Breast epithelium (tissue), 4 donors: ENCODE measurements at regions not wholly inside any gene's neighbourhood (a gene's known extent, or its start where the extent isn't known, plus 50 kb on each side); places are given as distances from the start of the nearest gene placed in this dataset.

Experiments used
- DNase-seq, 2 donors: peaks; one replicate each; pipeline ENCODE4 v3.0.0-alpha.2; 2019; ENCODE audit warnings: low spot score in 2 of 2
- H3K27ac ChIP-seq, 2 donors: fragments of 200-600 bp; sonication (generic) in 1 of 2; one replicate each; pipeline ENCODE4 v1.5.1; 2016 to 2019; ENCODE audit warnings: mild to moderate bottlenecking in 1 of 2
- H3K27me3 ChIP-seq, 2 donors: fragments of 200-600 bp; sonication (generic) in 1 of 2; one replicate each; pipeline versions ENCODE4 v1.5.1 to v1.6.0; 2017 to 2019; ENCODE audit warnings: control low read depth in 1 of 2, mild to moderate bottlenecking in 1 of 2
- H3K36me3 ChIP-seq: fragments of 200-600 bp; one replicate; pipeline ENCODE4 v1.5.1; 2019
- H3K4me1 ChIP-seq, 2 donors: fragments of 200-600 bp; sonication (generic); one replicate each; pipeline ENCODE4 v1.5.1; 2016 to 2019; ENCODE audit warnings: control low read depth in 1 of 2
- H3K4me3 ChIP-seq, 3 donors: fragments of 200-600 bp; sonication (generic); 1 replicate in 2 of 3; 2 replicates in 1 of 3; pipeline ENCODE4 v1.5.1; 2016 to 2019; ENCODE audit warnings: mild to moderate bottlenecking in 3 of 3, moderate library complexity in 2 of 3
- H3K9me3 ChIP-seq, 2 donors: fragments of 200-600 bp; sonication (generic) in 1 of 2; one replicate each; pipeline ENCODE4 v1.5.1; 2016 to 2019; ENCODE audit warnings: control low read depth in 1 of 2
- POLR2A ChIP-seq: fragments of 450-650 bp; IDR thresholded peaks from one replicate; pipeline ENCODE4 v1.6.1; 2016; ENCODE audit warnings: antibody characterized with exemption, mild to moderate bottlenecking, moderate library complexity
- POLR2AphosphoS5 ChIP-seq, 3 donors: sonication (generic); formaldehyde crosslinking; IDR thresholded peaks; one replicate each; pipeline ENCODE4 v1.6.1; 2017; ENCODE audit warnings: antibody characterized with exemption in 3 of 3
- intact Hi-C: fragments of 100-400 bp; cut with DNase I; formaldehyde crosslinking; loops from one replicate; pipeline ENCODE4 v1.15.1; 2023; ENCODE audit warnings: low total_unique reads
- TF ChIP-seq, protein P1 (sequence below), 3 donors: fragments of 450-650 bp; IDR thresholded peaks; one replicate each; pipeline ENCODE4 v1.5.1; 2016 to 2017; ENCODE audit warnings: antibody characterized with exemption in 3 of 3, mild to moderate bottlenecking in 3 of 3, moderate library complexity in 3 of 3

DNA sequence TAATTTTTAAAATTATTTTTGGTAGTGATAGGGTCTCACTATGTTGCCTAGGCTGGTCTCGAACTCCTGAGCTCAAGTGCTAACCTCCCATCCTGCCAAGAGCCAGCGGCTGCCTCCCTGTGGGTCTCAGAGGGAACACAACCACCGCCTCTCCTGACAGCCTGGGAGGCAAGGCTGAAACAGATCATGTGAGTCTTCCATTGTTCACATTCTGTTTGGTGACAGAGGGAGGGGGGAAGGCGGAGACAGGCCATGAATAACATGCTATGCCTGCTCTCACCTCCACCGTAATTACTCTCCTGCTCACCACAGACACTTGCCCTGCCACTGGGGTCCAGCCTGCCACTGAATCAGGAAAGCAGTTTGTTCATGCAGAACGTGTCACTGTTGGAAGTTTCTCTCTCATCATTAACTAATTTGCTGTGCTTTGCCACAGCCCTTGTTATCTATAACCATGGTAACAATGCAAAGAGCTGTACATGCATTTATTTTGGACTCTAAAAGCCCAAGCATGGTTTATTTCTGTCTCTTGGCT lies 78.4 kb upstream of the RASGRF1 start:
- Histone ChIP-seq H3K9me3 (no peaks in the 10 kb centered on the region), H3K4me1 (no peaks in the 10 kb centered on the region), H3K27me3 (no peaks in the 10 kb centered on the region), H3K4me3 (no peak overlapping the region), H3K36me3 (no peaks in the 10 kb centered on the region), H3K27ac (no peak overlapping the region)
- intact Hi-C loops: no loop called here
- TF ChIP-seq POLR2AphosphoS5 (IDR thresholded peaks at IDR 0.05) (no peak), POLR2A (no peak)
- TF ChIP-seq, protein P1, sequence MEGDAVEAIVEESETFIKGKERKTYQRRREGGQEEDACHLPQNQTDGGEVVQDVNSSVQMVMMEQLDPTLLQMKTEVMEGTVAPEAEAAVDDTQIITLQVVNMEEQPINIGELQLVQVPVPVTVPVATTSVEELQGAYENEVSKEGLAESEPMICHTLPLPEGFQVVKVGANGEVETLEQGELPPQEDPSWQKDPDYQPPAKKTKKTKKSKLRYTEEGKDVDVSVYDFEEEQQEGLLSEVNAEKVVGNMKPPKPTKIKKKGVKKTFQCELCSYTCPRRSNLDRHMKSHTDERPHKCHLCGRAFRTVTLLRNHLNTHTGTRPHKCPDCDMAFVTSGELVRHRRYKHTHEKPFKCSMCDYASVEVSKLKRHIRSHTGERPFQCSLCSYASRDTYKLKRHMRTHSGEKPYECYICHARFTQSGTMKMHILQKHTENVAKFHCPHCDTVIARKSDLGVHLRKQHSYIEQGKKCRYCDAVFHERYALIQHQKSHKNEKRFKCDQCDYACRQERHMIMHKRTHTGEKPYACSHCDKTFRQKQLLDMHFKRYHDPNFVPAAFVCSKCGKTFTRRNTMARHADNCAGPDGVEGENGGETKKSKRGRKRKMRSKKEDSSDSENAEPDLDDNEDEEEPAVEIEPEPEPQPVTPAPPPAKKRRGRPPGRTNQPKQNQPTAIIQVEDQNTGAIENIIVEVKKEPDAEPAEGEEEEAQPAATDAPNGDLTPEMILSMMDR (IDR thresholded peaks at IDR 0.05): no peak
- no peak for DNase-seq

DNA sequence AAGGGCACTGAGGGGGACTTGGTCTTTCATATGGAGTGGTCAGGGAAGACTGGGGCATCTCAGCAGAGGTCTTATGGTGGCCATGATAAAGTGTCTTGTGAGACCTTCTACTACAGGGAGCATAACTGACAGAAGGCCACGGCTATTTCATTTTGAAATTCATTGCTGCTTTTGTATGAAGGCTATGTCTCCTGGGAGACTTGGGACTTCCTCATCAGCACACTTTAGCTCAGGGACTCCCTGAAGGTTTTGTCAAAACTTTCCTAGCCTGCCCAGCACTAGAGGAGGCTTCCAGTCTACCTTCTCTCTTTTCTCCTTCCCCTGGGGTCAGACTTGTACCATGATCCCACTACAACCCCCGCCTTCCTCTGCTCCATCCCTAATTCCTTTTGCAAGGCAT lies 77.2 kb upstream of the RASGRF1 start:
- H3K4me1 ChIP-seq: no peaks in the 10 kb centered on the region
- no peaks in the 10 kb centered on the region for H3K9me3 ChIP-seq
- no peak overlapping the region for H3K4me3 ChIP-seq
- no peaks in the 10 kb centered on the region for H3K36me3 ChIP-seq
- intact Hi-C loops: no loop called here
- TF ChIP-seq, protein P1 (IDR thresholded peaks at IDR 0.05): no peak
- TF ChIP-seq POLR2AphosphoS5 (IDR thresholded peaks at IDR 0.05) (no peak), POLR2A (no peak)
- no peak overlapping the region for H3K27ac ChIP-seq
- DNase-seq: no peak
- H3K27me3 ChIP-seq: no peaks in the 10 kb centered on the region

DNA sequence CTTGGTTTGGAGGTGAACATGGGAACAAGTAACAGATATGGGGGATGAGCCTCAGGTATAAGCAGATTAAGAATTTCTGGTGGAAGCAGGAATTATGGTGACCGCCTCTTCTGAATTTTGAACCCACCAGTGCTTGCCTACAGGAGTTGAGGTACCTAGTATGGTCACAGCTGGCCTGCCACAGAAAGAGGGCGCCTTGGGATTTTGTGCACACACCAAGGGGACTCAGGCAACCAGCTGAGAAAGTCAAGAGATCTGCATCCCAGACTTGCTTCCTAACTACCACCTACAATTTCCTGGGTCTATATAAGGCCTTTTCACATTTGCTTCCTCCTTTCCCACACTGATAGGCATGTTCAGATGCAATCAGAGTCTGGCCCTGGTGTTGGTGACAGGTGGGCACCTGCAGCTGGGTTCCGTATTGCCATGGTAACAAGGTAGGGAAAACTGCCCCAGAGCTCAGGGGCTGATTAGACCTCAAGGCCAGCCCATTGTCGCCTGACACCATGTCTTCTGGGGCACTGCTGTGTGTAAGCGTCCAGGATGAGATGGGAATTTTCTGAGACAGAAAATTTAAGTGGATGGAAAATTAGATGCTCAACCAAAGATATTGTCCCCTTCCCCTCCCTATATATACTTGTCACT lies 75.9 kb upstream of the RASGRF1 start:
- no peaks in the 10 kb centered on the region for H3K9me3 ChIP-seq
- intact Hi-C loops: no loop called here
- H3K27me3 ChIP-seq: no peaks in the 10 kb centered on the region
- H3K27ac ChIP-seq: no peak overlapping the region
- no peak overlapping the region for H3K4me3 ChIP-seq
- no peaks in the 10 kb centered on the region for H3K36me3 ChIP-seq
- TF ChIP-seq POLR2A (no peak), POLR2AphosphoS5 (IDR thresholded peaks at IDR 0.05) (no peak)
- TF ChIP-seq, protein P1 (IDR thresholded peaks at IDR 0.05): no peak
- H3K4me1 ChIP-seq: no peaks in the 10 kb centered on the region
- no peak for DNase-seq

DNA sequence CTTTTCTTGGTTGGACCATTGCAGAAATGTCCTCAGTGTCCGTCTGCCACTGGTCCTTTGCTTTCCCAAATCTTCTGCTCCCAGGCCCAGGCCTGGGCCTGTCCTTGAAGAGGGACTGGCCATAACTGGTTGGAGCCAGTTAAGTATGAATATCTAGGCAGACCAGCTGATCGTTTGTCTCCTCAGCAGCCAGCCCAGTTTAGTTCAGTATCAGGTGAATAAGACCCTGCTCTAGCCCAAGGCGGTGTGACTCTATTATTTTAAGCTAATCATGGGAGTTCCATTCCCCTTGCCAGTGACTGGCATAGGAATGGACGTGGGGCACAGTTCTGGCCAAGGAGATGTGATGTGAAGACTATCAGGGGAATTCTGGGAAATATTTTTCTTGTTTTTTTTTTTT lies 73.9 kb upstream of the RASGRF1 start:
- no peak for DNase-seq
- no peak overlapping the region for H3K27ac ChIP-seq
- no peaks in the 10 kb centered on the region for H3K36me3 ChIP-seq
- TF ChIP-seq, protein P1 (IDR thresholded peaks at IDR 0.05): no peak
- TF ChIP-seq POLR2A: no peak
- no peak for TF ChIP-seq POLR2AphosphoS5 (IDR thresholded peaks at IDR 0.05)
- H3K4me1 ChIP-seq: no peaks in the 10 kb centered on the region
- intact Hi-C loops: no loop called here
- no peaks in the 10 kb centered on the region for H3K27me3 ChIP-seq
- no peaks in the 10 kb centered on the region for H3K9me3 ChIP-seq
- no peak overlapping the region for H3K4me3 ChIP-seq

DNA sequence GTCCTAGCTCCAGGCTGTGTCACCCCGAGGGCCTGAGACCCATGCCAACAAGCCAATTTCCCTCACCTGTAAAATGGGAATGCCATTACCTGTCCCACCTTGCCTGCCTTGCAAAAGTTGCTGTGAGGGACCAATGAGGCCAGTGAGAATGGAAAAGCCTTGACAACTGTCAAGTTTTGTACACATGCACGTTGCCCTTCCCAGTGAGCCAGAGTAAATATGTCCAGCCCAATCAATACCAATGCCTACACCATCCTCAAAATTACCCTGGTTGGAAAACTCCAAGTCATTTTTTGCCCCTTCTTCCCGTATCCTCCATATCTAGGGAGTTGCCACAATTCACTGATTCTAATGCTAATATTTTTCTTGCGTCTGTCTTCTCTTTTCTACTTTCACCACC lies 73.5 kb upstream of the RASGRF1 start:
- intact Hi-C loops: no loop called here
- TF ChIP-seq POLR2A (no peak), POLR2AphosphoS5 (IDR thresholded peaks at IDR 0.05) (no peak)
- TF ChIP-seq, protein P1 (IDR thresholded peaks at IDR 0.05): no peak
- Histone ChIP-seq H3K4me3 (no peak overlapping the region), H3K27ac (no peak overlapping the region), H3K4me1 (no peaks in the 10 kb centered on the region), H3K9me3 (no peaks in the 10 kb centered on the region), H3K27me3 (no peaks in the 10 kb centered on the region), H3K36me3 (no peaks in the 10 kb centered on the region)
- DNase-seq: no peak
